HepG2 (cell line): ENCODE measurements at regions not wholly inside any gene's neighbourhood (a gene's known extent, or its start where the extent isn't known, plus 50 kb on each side); places are given as distances from the start of the nearest gene placed in this dataset.
"Not testable (repeated sequence)": the region's sequence is repeated elsewhere in the genome, so short reads cannot be mapped to it uniquely, and the experiment has no call there.

Experiments
- BRD4 ChIP-seq: sonication (generic); formaldehyde crosslinking; IDR thresholded peaks from 2 replicates; pipeline ENCODE4 v1.4.0; 2020; ENCODE audit warnings: missing genetic modification reagents
- POLR2A ChIP-seq, 2 experiments: IDR thresholded peaks; 2 replicates each; pipeline ENCODE4 v1.6.1; 2011; ENCODE audit warnings: low read depth in 2 of 2, low read length in 2 of 2, mild to moderate bottlenecking in 1 of 2, moderate library complexity in 1 of 2; ENCODE audit not compliant: insufficient read depth in 1 of 2
- ZNF160 ChIP-seq: sonication (generic); formaldehyde crosslinking; IDR thresholded peaks from 2 replicates; pipeline ENCODE4 v1.8.0; 2022; ENCODE audit warnings: mild to moderate bottlenecking, inconsistent platforms, missing genetic modification reagents
- TF ChIP-seq, protein P1 (sequence below): sonication (generic); formaldehyde crosslinking; IDR thresholded peaks from 2 replicates; pipeline ENCODE4 v1.5.0; 2020; ENCODE audit warnings: missing genetic modification reagents

DNA sequence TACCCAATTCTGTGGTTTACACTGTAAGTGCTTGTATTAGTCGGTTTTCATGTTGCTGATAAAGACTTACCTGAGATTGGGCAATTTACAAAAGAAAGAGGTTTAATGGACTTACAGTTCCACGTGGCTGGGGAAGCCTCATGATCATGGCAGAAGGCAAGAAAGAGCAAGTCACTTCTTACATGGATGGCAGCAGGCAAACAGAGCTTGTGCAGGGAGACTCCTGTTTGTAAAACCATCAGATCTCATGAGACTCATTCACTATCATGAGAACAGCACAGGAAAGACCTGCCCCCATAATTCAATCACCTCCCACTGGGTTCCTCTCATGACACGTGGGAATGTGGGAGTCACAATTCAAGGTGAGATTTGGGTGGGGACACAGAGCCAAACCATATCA is 119.3 kb downstream of the BASP1 start:
- TF ChIP-seq, protein P1, sequence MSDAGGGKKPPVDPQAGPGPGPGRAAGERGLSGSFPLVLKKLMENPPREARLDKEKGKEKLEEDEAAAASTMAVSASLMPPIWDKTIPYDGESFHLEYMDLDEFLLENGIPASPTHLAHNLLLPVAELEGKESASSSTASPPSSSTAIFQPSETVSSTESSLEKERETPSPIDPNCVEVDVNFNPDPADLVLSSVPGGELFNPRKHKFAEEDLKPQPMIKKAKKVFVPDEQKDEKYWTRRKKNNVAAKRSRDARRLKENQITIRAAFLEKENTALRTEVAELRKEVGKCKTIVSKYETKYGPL (CRISPR knock-in tag), result not testable (repeated sequence)
- TF ChIP-seq BRD4 (CRISPR knock-in tag); ZNF160 (CRISPR knock-in tag); POLR2A (IDR thresholded peaks at IDR 0.05; ENCODE audit: insufficient read depth in 1 of 2, low read depth in 2 of 2, low read length in 2 of 2): not testable (repeated sequence)
